ENCODE measurements at regions not wholly inside any gene's neighbourhood (a gene's known extent, or its start where the extent isn't known, plus 50 kb on each side); places are given as distances from the start of the nearest gene placed in this dataset.

- TF ChIP-seq POLR2AphosphoS5 (IDR thresholded peaks at IDR 0.05; ENCODE audit: low read depth) (no peak), CTCF (IDR thresholded peaks at IDR 0.05; ENCODE audit: insufficient read depth, low read length) (no peak), REST (IDR thresholded peaks at IDR 0.05; ENCODE audit: insufficient replicate concordance, low read depth) (no peak), SPI1 (IDR thresholded peaks at IDR 0.05; ENCODE audit: borderline replicate concordance, low read depth) (no peak), GABPA (IDR thresholded peaks at IDR 0.05; ENCODE audit: low read depth) (no peak)
These were observed 801.5 kb downstream of the NR2F1-AS1 start for GRCh38 chr5:92779536-92779935.

Data from HL-60 (cell line).